A549 (cell line): ENCODE measurements at regions not wholly inside any gene's neighbourhood (a gene's known extent, or its start where the extent isn't known, plus 50 kb on each side); places are given as distances from the start of the nearest gene placed in this dataset.

ENCODE experiments used
- ATAC-seq, 2 experiments: fragments of 200-7000 bp in 1 of 2; fragments of >200 bp in 1 of 2; cut with Nextera tagmentation in 1 of 2; cut with Tn5 transposase in 1 of 2; 3 replicates each; pipeline versions ENCODE4 v1.8.0 to v1.9.1; 2018 to 2020; ENCODE audit warnings: mild to moderate bottlenecking in 1 of 2, moderate library complexity in 1 of 2
- CTCF ChIA-PET: fragments of 300-600 bp; sonication (Branson Sonifier 250); formaldehyde crosslinking; extraction: SDS; loops from one replicate; lab custom pipeline; 2021; ENCODE audit warnings: antibody characterized with exemption, inconsistent platforms; lab: Yijun Ruan, JAX
- POLR2A ChIA-PET: fragments of 350-600 bp; formaldehyde crosslinking; extraction: SDS; loops from one replicate; lab custom pipeline; 2021; ENCODE audit warnings: antibody characterized with exemption, inconsistent platforms; lab: Yijun Ruan, JAX
- DNase-seq, 2 experiments: peaks; one replicate each; pipeline versions ENCODE4 v3.0.0 to v3.0.0-alpha.2; 2011 to 2016; ENCODE audit warnings: low read depth in 1 of 2, low spot score in 1 of 2
- FAIRE-seq: peaks from 2 replicates; lab custom pipeline; 2011; peaks lifted over from hg19 to GRCh38; lab: Jason Lieb, UNC
- H3K27ac ChIP-seq, 2 experiments: fragments of >200 bp; sonication (Bioruptor Twin); formaldehyde crosslinking; 3 replicates each; pipeline ENCODE4 v1.5.1; 2016 to 2017
- H3K4me1 ChIP-seq: fragments of >200 bp; sonication (Bioruptor Twin); formaldehyde crosslinking; 3 replicates; pipeline ENCODE4 v1.6.1; 2016
- H3K4me2 ChIP-seq: fragments of >200 bp; sonication (Bioruptor Twin); formaldehyde crosslinking; 3 replicates; pipeline ENCODE4 v1.6.1; 2016
- H3K4me3 ChIP-seq: fragments of >200 bp; sonication (Bioruptor Twin); formaldehyde crosslinking; 3 replicates; pipeline ENCODE4 v1.5.1; 2016
- H3K9me3 ChIP-seq: fragments of >200 bp; sonication (Bioruptor Twin); formaldehyde crosslinking; 3 replicates; pipeline ENCODE4 v1.6.1; 2016
- BHLHE40 ChIP-seq: IDR thresholded peaks from 2 replicates; pipeline ENCODE4 v1.6.1; 2012; ENCODE audit warnings: low read depth, low read length, inconsistent platforms
- CBX8 ChIP-seq: fragments of 200-600 bp; sonication (generic); IDR thresholded peaks from 2 replicates; pipeline ENCODE4 v1.6.1; 2016
- CEBPB ChIP-seq, 2 experiments: fragments of >200 bp in 1 of 2; sonication (Bioruptor Twin) in 1 of 2; formaldehyde crosslinking in 1 of 2; IDR thresholded peaks; 2 replicates each; pipeline ENCODE4 v1.6.1; 2012 to 2016
- CHD2 ChIP-seq: fragments of 150-350 bp; IDR thresholded peaks from 2 replicates; pipeline ENCODE4 v1.6.1; 2014; ENCODE audit warnings: low read length; ENCODE audit not compliant: partially characterized antibody
- EP300 ChIP-seq, 2 experiments: fragments of >200 bp; sonication (Bioruptor Twin); formaldehyde crosslinking; IDR thresholded peaks; 2 replicates in 1 of 2; 3 replicates in 1 of 2; pipeline ENCODE4 v1.6.1; 2016 to 2017
- ESRRA ChIP-seq: fragments of 150-350 bp; IDR thresholded peaks from 2 replicates; pipeline ENCODE4 v1.6.1; 2014; ENCODE audit warnings: mild to moderate bottlenecking, low read length, borderline replicate concordance
- FOSB ChIP-seq: fragments of 250-450 bp; sonication (Bioruptor Pico); IDR thresholded peaks from 2 replicates; pipeline ENCODE4 v1.5.0; 2020; ENCODE audit warnings: mild to moderate bottlenecking, moderate library complexity
- FOSL2 ChIP-seq, 2 experiments: fragments of 450-650 bp in 1 of 2; fragments of >200 bp in 1 of 2; sonication (Bioruptor Twin) in 1 of 2; formaldehyde crosslinking; IDR thresholded peaks; 2 replicates each; pipeline versions ENCODE4 v1.5.0 to v1.6.1; 2016 to 2020; ENCODE audit warnings: mild to moderate bottlenecking in 1 of 2, moderate library complexity in 1 of 2
- GATA3 ChIP-seq: IDR thresholded peaks from 2 replicates; pipeline ENCODE4 v1.6.1; 2012; ENCODE audit warnings: borderline replicate concordance
- HOXB13 ChIP-seq: fragments of 250-450 bp; sonication (Bioruptor Pico); IDR thresholded peaks from 2 replicates; pipeline ENCODE4 v1.5.0; 2020; ENCODE audit warnings: low read depth, mild to moderate bottlenecking, moderate library complexity
- HOXB5 ChIP-seq: fragments of 250-450 bp; sonication (Bioruptor Pico); IDR thresholded peaks from 2 replicates; pipeline ENCODE4 v1.5.0; 2020; ENCODE audit warnings: mild to moderate bottlenecking, moderate library complexity
- KDM5A ChIP-seq: fragments of 200-600 bp; sonication (generic); IDR thresholded peaks from 2 replicates; pipeline ENCODE4 v1.6.1; 2016; ENCODE audit warnings: antibody characterized with exemption, mild to moderate bottlenecking
- MAZ ChIP-seq: fragments of 150-350 bp; IDR thresholded peaks from 2 replicates; pipeline ENCODE4 v1.6.1; 2014; ENCODE audit warnings: antibody characterized with exemption, low read depth, low read length, borderline replicate concordance
- PHF8 ChIP-seq: fragments of 200-600 bp; sonication (generic); IDR thresholded peaks from 2 replicates; pipeline ENCODE4 v1.6.1; 2016; ENCODE audit warnings: low read depth, mild to moderate bottlenecking, antibody characterized with exemption, moderate library complexity, borderline replicate concordance
- POLR2A ChIP-seq: IDR thresholded peaks from 2 replicates; pipeline ENCODE4 v1.6.1; 2012; ENCODE audit warnings: mild to moderate bottlenecking, low read length
- RARB ChIP-seq: fragments of 250-450 bp; sonication (Bioruptor Pico); IDR thresholded peaks from 2 replicates; pipeline ENCODE4 v1.8.0; 2021; ENCODE audit warnings: mild to moderate bottlenecking, moderate library complexity
- RNF2 ChIP-seq: fragments of 200-600 bp; sonication (generic); IDR thresholded peaks from 2 replicates; pipeline ENCODE4 v1.6.1; 2016; ENCODE audit warnings: low read depth, mild to moderate bottlenecking, antibody characterized with exemption, moderate library complexity, borderline replicate concordance
- TFCP2L1 ChIP-seq: fragments of 250-450 bp; sonication (Bioruptor Pico); IDR thresholded peaks from 2 replicates; pipeline ENCODE4 v1.5.0; 2021; ENCODE audit warnings: mild to moderate bottlenecking
- TP53 ChIP-seq: fragments of 250-450 bp; sonication (Bioruptor Pico); IDR thresholded peaks from 2 replicates; pipeline ENCODE4 v1.5.0; 2021; ENCODE audit warnings: mild to moderate bottlenecking, moderate library complexity
- ZNF302 ChIP-seq: fragments of 250-450 bp; sonication (Bioruptor Pico); IDR thresholded peaks from 2 replicates; pipeline ENCODE4 v1.9.0; 2021; ENCODE audit warnings: inconsistent platforms, mild to moderate bottlenecking, moderate library complexity
- WGBS: methylation state at CpG from one replicate; pipeline ENCODE4 v1.1.6; 2017; ENCODE audit errors: missing lambda C conversion rate; 5-methylcytosine and 5-hydroxymethylcytosine counted together
- TF ChIP-seq, protein P1 (sequence below): fragments of 250-450 bp; sonication (Bioruptor Pico); IDR thresholded peaks from 2 replicates; pipeline ENCODE4 v1.5.0; 2020; ENCODE audit warnings: low read depth, mild to moderate bottlenecking, moderate library complexity
- TF ChIP-seq, protein P2 (sequence below): fragments of 150-350 bp; IDR thresholded peaks from 2 replicates; pipeline ENCODE4 v1.6.1; 2014; ENCODE audit warnings: low read depth, mild to moderate bottlenecking, low read length
- TF ChIP-seq, protein P3 (sequence below): IDR thresholded peaks from 2 replicates; pipeline ENCODE4 v1.6.1; 2012

DNA sequence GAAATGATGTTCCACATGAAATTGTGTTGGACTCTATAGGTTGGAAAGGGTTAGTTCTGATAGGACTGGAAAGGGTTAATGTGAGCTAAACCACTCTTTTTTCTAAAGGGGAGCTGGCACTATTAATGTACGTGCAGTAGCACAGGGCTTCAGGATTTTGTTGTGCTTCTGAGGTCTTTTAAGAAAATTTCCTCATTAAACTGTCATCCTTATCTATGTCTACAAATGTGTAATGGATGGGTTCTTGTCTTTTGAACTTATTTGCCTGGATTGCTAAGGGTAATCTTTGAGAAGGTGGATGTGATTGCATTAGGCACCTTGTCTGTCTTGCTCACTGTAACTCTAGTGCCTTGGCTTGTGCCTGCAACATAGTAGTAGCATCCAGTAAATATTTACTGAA, 106.0 kb upstream of the SLC4A4 start:
- no peak overlapping the region for H3K4me2 ChIP-seq
- H3K27ac ChIP-seq: no peak overlapping the region
- ChIA-PET POLR2A (no interaction called here), CTCF (interaction anchor here (0.5 kb wide), 1 partner anchor 248 kb away, joined by 3 read pairs; no protein-coding TSS in a partner anchor)
- 37% methylated on average over 1 of the region's 1 CpG for WGBS
- no peak overlapping the region for H3K4me3 ChIP-seq
- TF ChIP-seq CHD2: no peak
- no peak for TF ChIP-seq RNF2
- TF ChIP-seq MAZ: no peak
- TF ChIP-seq BHLHE40: no peak
- TF ChIP-seq, protein P1, sequence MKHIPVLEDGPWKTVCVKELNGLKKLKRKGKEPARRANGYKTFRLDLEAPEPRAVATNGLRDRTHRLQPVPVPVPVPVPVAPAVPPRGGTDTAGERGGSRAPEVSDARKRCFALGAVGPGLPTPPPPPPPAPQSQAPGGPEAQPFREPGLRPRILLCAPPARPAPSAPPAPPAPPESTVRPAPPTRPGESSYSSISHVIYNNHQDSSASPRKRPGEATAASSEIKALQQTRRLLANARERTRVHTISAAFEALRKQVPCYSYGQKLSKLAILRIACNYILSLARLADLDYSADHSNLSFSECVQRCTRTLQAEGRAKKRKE (CRISPR knock-in tag): no peak
- TF ChIP-seq, protein P2, sequence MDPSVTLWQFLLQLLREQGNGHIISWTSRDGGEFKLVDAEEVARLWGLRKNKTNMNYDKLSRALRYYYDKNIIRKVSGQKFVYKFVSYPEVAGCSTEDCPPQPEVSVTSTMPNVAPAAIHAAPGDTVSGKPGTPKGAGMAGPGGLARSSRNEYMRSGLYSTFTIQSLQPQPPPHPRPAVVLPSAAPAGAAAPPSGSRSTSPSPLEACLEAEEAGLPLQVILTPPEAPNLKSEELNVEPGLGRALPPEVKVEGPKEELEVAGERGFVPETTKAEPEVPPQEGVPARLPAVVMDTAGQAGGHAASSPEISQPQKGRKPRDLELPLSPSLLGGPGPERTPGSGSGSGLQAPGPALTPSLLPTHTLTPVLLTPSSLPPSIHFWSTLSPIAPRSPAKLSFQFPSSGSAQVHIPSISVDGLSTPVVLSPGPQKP: no peak
- no peak for TF ChIP-seq HOXB5 (CRISPR knock-in tag)
- TF ChIP-seq FOSL2 (IDR thresholded peaks at IDR 0.05): no peak
- TF ChIP-seq FOSL2 (CRISPR knock-in tag; IDR thresholded peaks at IDR 0.05): no peak
- no peak for TF ChIP-seq ESRRA
- H3K9me3 ChIP-seq: no peaks in the 10 kb centered on the region
- no peaks in the 10 kb centered on the region for H3K4me1 ChIP-seq
- no peak for DNase-seq
- no peak for ATAC-seq
- FAIRE-seq: no peak

DNA sequence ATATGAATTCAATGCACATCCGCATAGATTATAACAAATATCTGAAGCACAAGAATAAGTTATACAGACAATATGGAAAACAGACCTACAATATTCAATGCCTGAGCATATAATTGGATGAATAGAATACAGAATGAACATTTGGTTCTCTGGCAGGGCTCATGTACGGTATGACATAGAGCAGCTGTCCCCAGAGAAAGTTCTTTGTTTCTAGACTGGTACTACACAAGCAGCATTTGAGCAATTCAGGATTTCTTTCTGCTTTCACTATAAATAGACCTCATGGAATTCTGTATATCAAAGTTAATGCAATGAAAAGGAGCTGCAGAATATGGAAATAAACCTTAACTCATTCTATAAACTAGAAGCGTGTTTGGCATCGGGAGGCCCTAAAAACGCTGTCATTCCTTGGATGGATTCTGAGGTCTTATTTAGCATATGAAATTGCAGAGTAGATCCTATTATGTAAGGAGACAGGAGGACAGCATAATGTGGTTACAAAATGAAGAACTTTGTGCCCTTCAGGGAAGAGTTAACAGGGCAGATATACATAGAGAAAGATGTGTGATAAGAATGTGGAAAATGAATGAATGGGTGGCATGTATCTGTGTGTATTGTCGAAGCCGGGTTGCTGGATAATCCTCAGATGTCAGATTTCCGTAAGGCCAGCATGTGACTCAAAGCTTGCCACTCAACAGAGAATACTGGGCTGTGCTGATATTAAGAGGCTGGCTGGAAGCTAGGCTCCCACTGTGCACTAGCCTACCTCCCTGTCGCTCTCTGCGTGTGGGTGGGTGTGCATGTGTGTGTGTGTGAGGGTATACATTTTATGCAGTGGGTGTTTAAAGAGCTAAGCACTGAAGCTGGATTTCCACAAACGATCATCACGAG, 103.3 kb upstream of the SLC4A4 start:
- no peak for TF ChIP-seq POLR2A
- TF ChIP-seq BHLHE40: no peak
- TF ChIP-seq TFCP2L1 (CRISPR knock-in tag): no peak
- no peak for TF ChIP-seq GATA3
- TF ChIP-seq HOXB13 (CRISPR knock-in tag): no peak
- TF ChIP-seq MAZ: no peak
- no peak for TF ChIP-seq CBX8
- TF ChIP-seq, protein P3, sequence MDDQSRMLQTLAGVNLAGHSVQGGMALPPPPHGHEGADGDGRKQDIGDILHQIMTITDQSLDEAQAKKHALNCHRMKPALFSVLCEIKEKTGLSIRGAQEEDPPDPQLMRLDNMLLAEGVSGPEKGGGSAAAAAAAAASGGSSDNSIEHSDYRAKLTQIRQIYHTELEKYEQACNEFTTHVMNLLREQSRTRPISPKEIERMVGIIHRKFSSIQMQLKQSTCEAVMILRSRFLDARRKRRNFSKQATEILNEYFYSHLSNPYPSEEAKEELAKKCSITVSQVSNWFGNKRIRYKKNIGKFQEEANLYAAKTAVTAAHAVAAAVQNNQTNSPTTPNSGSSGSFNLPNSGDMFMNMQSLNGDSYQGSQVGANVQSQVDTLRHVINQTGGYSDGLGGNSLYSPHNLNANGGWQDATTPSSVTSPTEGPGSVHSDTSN: no peak
- no peak for TF ChIP-seq FOSB (CRISPR knock-in tag)
- TF ChIP-seq RARB (CRISPR knock-in tag): no peak
- TF ChIP-seq ESRRA: no peak
- no peak for TF ChIP-seq EP300 (IDR thresholded peaks at IDR 0.05)
- no peak for TF ChIP-seq ZNF302 (CRISPR knock-in tag)
- TF ChIP-seq, protein P2: no peak
- TF ChIP-seq KDM5A: no peak
- TF ChIP-seq TP53 (CRISPR knock-in tag): no peak
- no peak for TF ChIP-seq PHF8
- no peak for TF ChIP-seq CEBPB (IDR thresholded peaks at IDR 0.05)
- TF ChIP-seq, protein P1 (CRISPR knock-in tag): no peak
- WGBS: 68% methylated on average over 12 of the region's 12 CpGs
- H3K9me3 ChIP-seq: no peaks in the 10 kb centered on the region
- FAIRE-seq: no peak
- H3K27ac ChIP-seq: no peak overlapping the region
- peaks cover 17% of the 10 kb centered on the region for H3K4me1 ChIP-seq
- ChIA-PET CTCF (interaction anchor here (0.6 kb wide), 1 partner anchor 476 kb away, joined by 4 read pairs; no protein-coding TSS in a partner anchor), POLR2A (no interaction called here)
- no peak overlapping the region for H3K4me2 ChIP-seq
- H3K4me3 ChIP-seq: no peak overlapping the region
- no peak for DNase-seq
- ATAC-seq: no peak
